Stimulated activated CD8-positive, alpha-beta memory T cell treated with anti-CD3 and anti-CD28 coated beads, Interleukin-4, amount 100 ng/mL, for 4 hours (primary cell): ENCODE measurements at regions not wholly inside any gene's neighbourhood (a gene's known extent, or its start where the extent isn't known, plus 50 kb on each side); places are given as distances from the start of the nearest gene placed in this dataset.
"Not testable (repeated sequence)": the region's sequence is repeated elsewhere in the genome, so short reads cannot be mapped to it uniquely, and the experiment has no call there.

ENCODE experiments used
- DNase-seq, 2 donors: peaks; one replicate each; pipeline ENCODE4 v3.0.0-alpha.2; 2020; ENCODE audit warnings: low read depth in 2 of 2, low spot score in 1 of 2

- no peak for DNase-seq
Observed at GRCh38 chrX:120718969-120719368, 89.1 kb upstream of the C1GALT1C1 start.

GRCh38 chrX:120702337-120702736, 72.5 kb upstream of the C1GALT1C1 start:
- not testable (repeated sequence) for DNase-seq

- DNase-seq: no peak
Observed at GRCh38 chrX:120697053-120697452, 67.2 kb upstream of the C1GALT1C1 start.

GRCh38 chrX:120692319-120692718, 62.5 kb upstream of the C1GALT1C1 start:
- no peak for DNase-seq

- no peak for DNase-seq
Observed at GRCh38 chrX:120690941-120691340, 61.1 kb upstream of the C1GALT1C1 start.

- DNase-seq: no peak
Observed at GRCh38 chrX:120690344-120690743, 60.5 kb upstream of the C1GALT1C1 start.

GRCh38 chrX:120680090-120680489, 50.2 kb upstream of the C1GALT1C1 start:
- no peak for DNase-seq
